ENCODE measurements at regions not wholly inside any gene's neighbourhood (a gene's known extent, or its start where the extent isn't known, plus 50 kb on each side); places are given as distances from the start of the nearest gene placed in this dataset.

DNA sequence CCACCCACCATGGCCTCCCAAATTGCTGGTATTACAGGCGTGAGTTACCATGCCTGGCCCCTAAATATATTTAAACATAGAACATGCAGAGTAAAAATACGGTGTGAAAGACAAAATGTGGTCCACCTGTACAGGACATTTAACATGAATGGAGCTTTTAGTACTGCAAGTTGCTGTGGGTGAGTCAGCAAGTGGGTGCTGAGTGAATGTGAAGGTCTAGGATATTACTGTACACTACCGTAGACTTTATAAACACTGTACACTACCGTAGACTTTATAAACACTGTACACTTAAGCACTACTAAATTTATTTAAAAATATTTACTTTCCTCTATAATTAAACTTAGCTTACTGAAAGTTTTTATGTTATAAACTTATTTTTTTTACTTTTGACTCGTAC, 317.8 kb downstream of the PRDM9 start:
- no peak for ATAC-seq
- no peak for TF ChIP-seq BACH2 (CRISPR knock-in tag; IDR thresholded peaks at IDR 0.05; ENCODE audit: borderline replicate concordance)
- TF ChIP-seq ARNTL (CRISPR knock-in tag; IDR thresholded peaks at IDR 0.05; ENCODE audit: borderline replicate concordance, low read depth) = no peak
- no peak for TF ChIP-seq PPARA (CRISPR knock-in tag; IDR thresholded peaks at IDR 0.05; ENCODE audit: borderline replicate concordance)
- TF ChIP-seq TOX (CRISPR knock-in tag; IDR thresholded peaks at IDR 0.05; ENCODE audit: borderline replicate concordance) = no peak
- TF ChIP-seq, protein P1, sequence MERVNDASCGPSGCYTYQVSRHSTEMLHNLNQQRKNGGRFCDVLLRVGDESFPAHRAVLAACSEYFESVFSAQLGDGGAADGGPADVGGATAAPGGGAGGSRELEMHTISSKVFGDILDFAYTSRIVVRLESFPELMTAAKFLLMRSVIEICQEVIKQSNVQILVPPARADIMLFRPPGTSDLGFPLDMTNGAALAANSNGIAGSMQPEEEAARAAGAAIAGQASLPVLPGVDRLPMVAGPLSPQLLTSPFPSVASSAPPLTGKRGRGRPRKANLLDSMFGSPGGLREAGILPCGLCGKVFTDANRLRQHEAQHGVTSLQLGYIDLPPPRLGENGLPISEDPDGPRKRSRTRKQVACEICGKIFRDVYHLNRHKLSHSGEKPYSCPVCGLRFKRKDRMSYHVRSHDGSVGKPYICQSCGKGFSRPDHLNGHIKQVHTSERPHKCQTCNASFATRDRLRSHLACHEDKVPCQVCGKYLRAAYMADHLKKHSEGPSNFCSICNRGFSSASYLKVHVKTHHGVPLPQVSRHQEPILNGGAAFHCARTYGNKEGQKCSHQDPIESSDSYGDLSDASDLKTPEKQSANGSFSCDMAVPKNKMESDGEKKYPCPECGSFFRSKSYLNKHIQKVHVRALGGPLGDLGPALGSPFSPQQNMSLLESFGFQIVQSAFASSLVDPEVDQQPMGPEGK (CRISPR knock-in tag; IDR thresholded peaks at IDR 0.05; ENCODE audit: borderline replicate concordance) = no peak
- TF ChIP-seq ZC3H10 (CRISPR knock-in tag; IDR thresholded peaks at IDR 0.05) = no peak

DNA sequence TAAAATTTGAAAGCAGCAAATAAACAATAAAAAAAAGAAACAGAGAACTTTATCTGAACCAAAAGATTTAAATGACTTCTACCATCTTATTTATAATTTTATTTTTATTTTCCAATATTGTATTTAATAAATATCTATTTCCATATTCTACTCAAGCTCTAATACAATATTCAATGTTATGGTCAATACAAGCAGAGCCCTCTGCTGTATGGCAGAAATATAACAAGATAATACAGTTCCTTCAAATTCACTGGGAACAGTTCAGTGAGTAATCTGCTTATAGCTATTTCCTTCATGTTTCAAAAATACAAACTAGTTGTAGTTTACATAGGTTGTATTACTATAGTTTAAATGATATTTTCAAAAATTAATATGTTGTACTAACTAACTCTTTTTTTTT, 332.7 kb downstream of the PRDM9 start:
- no peak for TF ChIP-seq RARB (CRISPR knock-in tag; IDR thresholded peaks at IDR 0.05)
- TF ChIP-seq ISL1 (CRISPR knock-in tag; IDR thresholded peaks at IDR 0.05) = no peak
- no peak for TF ChIP-seq ZC3H10 (CRISPR knock-in tag; IDR thresholded peaks at IDR 0.05)
- no peak for TF ChIP-seq PPARA (CRISPR knock-in tag; IDR thresholded peaks at IDR 0.05; ENCODE audit: borderline replicate concordance)
- TF ChIP-seq, protein P2, sequence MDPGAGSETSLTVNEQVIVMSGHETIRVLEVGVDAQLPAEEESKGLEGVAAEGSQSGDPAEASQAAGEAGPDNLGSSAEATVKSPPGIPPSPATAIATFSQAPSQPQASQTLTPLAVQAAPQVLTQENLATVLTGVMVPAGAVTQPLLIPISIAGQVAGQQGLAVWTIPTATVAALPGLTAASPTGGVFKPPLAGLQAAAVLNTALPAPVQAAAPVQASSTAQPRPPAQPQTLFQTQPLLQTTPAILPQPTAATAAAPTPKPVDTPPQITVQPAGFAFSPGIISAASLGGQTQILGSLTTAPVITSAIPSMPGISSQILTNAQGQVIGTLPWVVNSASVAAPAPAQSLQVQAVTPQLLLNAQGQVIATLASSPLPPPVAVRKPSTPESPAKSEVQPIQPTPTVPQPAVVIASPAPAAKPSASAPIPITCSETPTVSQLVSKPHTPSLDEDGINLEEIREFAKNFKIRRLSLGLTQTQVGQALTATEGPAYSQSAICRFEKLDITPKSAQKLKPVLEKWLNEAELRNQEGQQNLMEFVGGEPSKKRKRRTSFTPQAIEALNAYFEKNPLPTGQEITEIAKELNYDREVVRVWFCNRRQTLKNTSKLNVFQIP (CRISPR knock-in tag; IDR thresholded peaks at IDR 0.05; ENCODE audit: borderline replicate concordance, low read depth) = no peak
- no peak for TF ChIP-seq CSDC2 (CRISPR knock-in tag; IDR thresholded peaks at IDR 0.05)
- TF ChIP-seq GLIS3 (CRISPR knock-in tag; IDR thresholded peaks at IDR 0.05) = no peak
- TF ChIP-seq, protein P1 (CRISPR knock-in tag; IDR thresholded peaks at IDR 0.05; ENCODE audit: borderline replicate concordance) = no peak
- no peak for TF ChIP-seq BACH2 (CRISPR knock-in tag; IDR thresholded peaks at IDR 0.05; ENCODE audit: borderline replicate concordance)
- TF ChIP-seq, protein P3, sequence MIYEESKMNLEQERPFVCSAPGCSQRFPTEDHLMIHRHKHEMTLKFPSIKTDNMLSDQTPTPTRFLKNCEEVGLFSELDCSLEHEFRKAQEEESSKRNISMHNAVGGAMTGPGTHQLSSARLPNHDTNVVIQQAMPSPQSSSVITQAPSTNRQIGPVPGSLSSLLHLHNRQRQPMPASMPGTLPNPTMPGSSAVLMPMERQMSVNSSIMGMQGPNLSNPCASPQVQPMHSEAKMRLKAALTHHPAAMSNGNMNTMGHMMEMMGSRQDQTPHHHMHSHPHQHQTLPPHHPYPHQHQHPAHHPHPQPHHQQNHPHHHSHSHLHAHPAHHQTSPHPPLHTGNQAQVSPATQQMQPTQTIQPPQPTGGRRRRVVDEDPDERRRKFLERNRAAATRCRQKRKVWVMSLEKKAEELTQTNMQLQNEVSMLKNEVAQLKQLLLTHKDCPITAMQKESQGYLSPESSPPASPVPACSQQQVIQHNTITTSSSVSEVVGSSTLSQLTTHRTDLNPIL (CRISPR knock-in tag; IDR thresholded peaks at IDR 0.05; ENCODE audit: low read depth) = no peak
- no peak for TF ChIP-seq OSR1 (CRISPR knock-in tag; IDR thresholded peaks at IDR 0.05)
- TF ChIP-seq ZFP3 (CRISPR knock-in tag; IDR thresholded peaks at IDR 0.05) = no peak
- TF ChIP-seq SNAI2 (CRISPR knock-in tag; IDR thresholded peaks at IDR 0.05) = no peak
- TF ChIP-seq ZFP30 (CRISPR knock-in tag; IDR thresholded peaks at IDR 0.05) = no peak
- TF ChIP-seq ZNF565 (CRISPR knock-in tag; conservative IDR thresholded peaks at IDR 0.05; ENCODE audit: low read depth) = no peak
- no peak for ATAC-seq

DNA sequence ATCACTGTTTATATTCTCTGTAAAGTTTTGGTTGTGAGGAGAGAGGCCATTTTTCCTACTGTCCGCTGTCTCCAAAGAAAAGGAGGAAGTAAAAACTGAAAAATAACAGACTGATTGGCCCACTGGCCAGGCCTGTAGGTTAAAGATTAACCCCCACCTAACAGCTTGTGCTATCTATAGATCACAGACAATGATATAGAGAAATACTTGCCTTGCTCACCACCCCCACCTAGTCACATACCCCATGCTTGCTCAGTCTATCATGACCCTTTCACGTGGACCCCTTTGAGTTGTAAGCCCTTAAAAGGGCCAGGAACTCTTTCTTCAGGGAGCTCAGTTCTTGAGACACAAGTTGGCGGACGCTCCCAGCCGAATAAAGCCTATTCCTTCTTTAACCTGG, 357.4 kb downstream of the PRDM9 start:
- ATAC-seq = no peak
- TF ChIP-seq TCF4 (CRISPR knock-in tag; IDR thresholded peaks at IDR 0.05; ENCODE audit: borderline replicate concordance) (no peak), ZNF70 (CRISPR knock-in tag; IDR thresholded peaks at IDR 0.05) (no peak), ZNF8 (CRISPR knock-in tag; IDR thresholded peaks at IDR 0.05) (no peak), GLIS3 (CRISPR knock-in tag; IDR thresholded peaks at IDR 0.05) (no peak), ISL1 (CRISPR knock-in tag; IDR thresholded peaks at IDR 0.05) (no peak), SNAI2 (CRISPR knock-in tag; IDR thresholded peaks at IDR 0.05) (no peak), ZFP3 (CRISPR knock-in tag; IDR thresholded peaks at IDR 0.05) (no peak), BACH2 (CRISPR knock-in tag; IDR thresholded peaks at IDR 0.05; ENCODE audit: borderline replicate concordance) (no peak), TOX (CRISPR knock-in tag; IDR thresholded peaks at IDR 0.05; ENCODE audit: borderline replicate concordance) (no peak), OSR1 (CRISPR knock-in tag; IDR thresholded peaks at IDR 0.05) (no peak), ARNTL (CRISPR knock-in tag; IDR thresholded peaks at IDR 0.05; ENCODE audit: borderline replicate concordance, low read depth) (no peak), ESRRG (CRISPR knock-in tag; IDR thresholded peaks at IDR 0.05) (no peak), ZFP30 (CRISPR knock-in tag; IDR thresholded peaks at IDR 0.05) (no peak), PPARA (CRISPR knock-in tag; IDR thresholded peaks at IDR 0.05; ENCODE audit: borderline replicate concordance) (no peak)
- TF ChIP-seq, protein P3 (CRISPR knock-in tag; IDR thresholded peaks at IDR 0.05; ENCODE audit: low read depth) = no peak
- TF ChIP-seq, protein P4, sequence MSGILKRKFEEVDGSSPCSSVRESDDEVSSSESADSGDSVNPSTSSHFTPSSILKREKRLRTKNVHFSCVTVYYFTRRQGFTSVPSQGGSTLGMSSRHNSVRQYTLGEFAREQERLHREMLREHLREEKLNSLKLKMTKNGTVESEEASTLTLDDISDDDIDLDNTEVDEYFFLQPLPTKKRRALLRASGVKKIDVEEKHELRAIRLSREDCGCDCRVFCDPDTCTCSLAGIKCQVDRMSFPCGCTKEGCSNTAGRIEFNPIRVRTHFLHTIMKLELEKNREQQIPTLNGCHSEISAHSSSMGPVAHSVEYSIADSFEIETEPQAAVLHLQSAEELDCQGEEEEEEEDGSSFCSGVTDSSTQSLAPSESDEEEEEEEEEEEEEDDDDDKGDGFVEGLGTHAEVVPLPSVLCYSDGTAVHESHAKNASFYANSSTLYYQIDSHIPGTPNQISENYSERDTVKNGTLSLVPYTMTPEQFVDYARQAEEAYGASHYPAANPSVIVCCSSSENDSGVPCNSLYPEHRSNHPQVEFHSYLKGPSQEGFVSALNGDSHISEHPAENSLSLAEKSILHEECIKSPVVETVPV (CRISPR knock-in tag; IDR thresholded peaks at IDR 0.05) = no peak
- TF ChIP-seq, protein P5, sequence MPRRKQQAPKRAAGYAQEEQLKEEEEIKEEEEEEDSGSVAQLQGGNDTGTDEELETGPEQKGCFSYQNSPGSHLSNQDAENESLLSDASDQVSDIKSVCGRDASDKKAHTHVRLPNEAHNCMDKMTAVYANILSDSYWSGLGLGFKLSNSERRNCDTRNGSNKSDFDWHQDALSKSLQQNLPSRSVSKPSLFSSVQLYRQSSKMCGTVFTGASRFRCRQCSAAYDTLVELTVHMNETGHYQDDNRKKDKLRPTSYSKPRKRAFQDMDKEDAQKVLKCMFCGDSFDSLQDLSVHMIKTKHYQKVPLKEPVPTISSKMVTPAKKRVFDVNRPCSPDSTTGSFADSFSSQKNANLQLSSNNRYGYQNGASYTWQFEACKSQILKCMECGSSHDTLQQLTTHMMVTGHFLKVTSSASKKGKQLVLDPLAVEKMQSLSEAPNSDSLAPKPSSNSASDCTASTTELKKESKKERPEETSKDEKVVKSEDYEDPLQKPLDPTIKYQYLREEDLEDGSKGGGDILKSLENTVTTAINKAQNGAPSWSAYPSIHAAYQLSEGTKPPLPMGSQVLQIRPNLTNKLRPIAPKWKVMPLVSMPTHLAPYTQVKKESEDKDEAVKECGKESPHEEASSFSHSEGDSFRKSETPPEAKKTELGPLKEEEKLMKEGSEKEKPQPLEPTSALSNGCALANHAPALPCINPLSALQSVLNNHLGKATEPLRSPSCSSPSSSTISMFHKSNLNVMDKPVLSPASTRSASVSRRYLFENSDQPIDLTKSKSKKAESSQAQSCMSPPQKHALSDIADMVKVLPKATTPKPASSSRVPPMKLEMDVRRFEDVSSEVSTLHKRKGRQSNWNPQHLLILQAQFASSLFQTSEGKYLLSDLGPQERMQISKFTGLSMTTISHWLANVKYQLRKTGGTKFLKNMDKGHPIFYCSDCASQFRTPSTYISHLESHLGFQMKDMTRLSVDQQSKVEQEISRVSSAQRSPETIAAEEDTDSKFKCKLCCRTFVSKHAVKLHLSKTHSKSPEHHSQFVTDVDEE (CRISPR knock-in tag; IDR thresholded peaks at IDR 0.05) = no peak

Measured in SK-N-SH treated with all-trans-retinoic acid at 6 μM for 48 hours (cell line).